Skin of body (tissue), 1 donor: ENCODE measurements at regions not wholly inside any gene's neighbourhood (a gene's known extent, or its start where the extent isn't known, plus 50 kb on each side); places are given as distances from the start of the nearest gene placed in this dataset.

ENCODE experiments used
- DNase-seq: peaks from one replicate; lab custom pipeline; 2025; lab: John Stamatoyannopoulos, UW

- DNase-seq = peak; percentile 43
Measured at GRCh38 chr18:55093295-55093694, 134.0 kb upstream of the CCDC68 start.

GRCh38 chr18:55092166-55092565 is 132.9 kb upstream of the CCDC68 start:
- no peak for DNase-seq

GRCh38 chr18:55090564-55091188 is 131.4 kb upstream of the CCDC68 start:
- no peak for DNase-seq

DNA sequence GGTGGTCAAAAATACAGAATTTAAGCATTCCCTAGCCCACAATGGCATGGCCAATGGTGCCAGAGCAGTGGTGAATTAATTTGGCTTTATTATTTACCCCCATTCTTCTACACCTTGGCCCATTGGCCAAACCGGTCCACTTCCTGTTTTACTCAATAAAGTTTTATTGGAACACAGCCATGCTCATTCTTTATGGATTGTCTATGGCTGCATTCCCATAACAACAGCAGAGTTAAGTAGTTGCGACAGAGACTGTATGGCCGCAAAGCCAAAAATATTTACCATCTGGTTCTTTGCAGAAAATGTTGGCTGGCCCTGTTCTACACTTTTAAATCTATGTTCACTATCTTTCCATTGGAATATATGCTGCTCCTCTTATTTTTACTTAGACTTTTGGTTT is 130.3 kb upstream of the CCDC68 start:
- DNase-seq = peak; percentile 38

DNA sequence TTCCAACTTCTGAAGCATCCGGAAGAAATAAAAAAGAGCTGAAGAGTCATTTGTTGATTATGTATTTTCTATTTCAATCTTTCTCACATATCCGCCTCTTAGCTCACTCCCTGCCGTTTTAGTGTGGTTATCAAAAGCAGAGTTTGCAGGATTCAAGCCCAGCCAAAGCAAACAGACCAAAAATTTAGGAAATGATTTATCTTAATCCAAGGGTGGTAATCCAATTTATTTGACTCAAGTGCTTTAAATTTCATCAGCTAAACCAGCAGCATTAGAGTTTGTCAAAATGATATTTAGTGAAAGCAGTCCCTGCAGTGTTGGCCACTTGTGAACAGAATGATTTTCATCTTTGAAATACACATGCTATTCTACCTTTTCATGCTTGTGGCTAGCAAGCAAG is 129.3 kb upstream of the CCDC68 start:
- DNase-seq = peak; percentile 47

DNA sequence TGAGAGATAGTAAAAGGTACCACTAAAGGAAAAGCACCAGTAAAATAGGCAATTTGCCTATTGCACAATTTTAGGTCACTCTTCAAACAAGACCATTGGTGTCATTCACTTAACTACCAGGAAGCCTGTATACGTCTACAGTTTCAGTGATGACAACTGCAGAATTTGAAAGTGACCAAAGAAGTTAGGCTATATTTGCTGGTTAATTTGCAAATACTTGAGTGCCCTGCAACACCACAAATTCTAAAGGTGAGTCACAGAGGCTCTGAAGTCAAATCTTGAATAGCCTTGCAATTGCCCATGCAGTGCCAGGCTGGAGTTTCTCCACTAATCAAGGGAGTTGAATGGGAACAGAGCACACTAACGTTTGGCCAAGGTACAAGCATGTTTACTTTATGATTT is 128.7 kb upstream of the CCDC68 start:
- no peak for DNase-seq

DNA sequence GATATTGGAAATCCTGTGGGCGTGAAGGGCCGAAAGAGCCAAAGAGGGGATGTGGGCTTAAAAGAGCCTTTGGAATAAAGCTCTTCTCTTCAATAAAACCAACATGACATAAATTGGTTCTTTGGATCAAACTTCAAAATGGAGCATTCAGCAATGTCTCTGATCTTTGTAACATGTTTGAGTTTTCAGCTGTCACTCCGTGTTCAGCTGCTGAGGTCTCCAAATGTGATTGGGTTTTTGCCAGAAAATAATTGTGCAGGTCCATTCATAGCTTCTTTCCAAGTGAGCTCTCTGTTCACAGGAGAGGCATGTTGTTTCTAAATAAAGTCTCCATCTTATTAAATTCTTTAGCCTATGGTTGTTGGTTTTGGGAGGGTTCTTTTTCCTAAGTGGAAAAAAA is 127.6 kb upstream of the CCDC68 start:
- DNase-seq = no peak

- no peak for DNase-seq
Measured at GRCh38 chr18:55085557-55086285, 126.5 kb upstream of the CCDC68 start.

- DNase-seq = no peak
Measured at GRCh38 chr18:55084550-55084949, 125.3 kb upstream of the CCDC68 start.

- DNase-seq = peak; percentile 18
Measured at GRCh38 chr18:55083461-55083860, 124.2 kb upstream of the CCDC68 start.

DNA sequence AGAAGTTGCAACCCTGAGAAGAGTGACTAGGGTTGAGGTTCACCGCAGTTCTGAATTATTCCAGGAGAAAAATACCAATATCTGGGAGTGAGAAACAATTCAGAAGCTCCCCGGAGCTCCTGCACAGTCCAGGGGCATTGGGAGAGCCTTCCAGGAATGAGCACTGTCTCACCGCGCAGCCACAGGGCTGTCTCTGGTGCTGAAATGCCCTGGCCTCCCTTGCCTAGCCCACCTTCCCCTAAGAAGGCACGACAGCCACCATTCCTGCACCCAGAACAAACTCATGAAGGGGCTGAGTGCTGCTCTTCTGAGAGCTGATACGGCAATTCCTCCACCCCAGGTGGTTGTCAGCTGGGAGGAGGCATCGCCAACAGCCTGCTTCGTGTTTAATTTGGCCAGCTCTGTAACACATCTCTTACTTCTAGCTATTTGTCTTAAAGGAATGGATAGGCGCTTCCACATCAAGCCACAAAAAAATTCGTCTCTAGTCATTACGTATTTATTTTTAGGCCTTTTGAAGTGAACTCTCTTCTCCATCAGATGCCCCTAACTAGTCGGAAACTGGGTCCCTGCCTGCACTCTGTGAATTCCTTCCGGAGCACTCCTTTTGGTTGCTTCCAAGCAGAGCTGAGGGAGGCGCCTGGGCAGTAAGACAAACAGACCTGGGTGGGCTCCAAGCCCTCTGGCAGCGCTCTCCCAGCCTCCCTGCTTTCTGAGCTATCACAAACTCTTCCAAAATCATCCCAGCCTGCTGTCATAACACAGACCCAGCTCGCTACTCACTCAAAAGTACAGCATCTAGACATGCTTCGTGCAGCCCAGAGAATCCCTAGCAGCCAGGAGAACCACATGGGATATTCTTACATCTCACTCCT is 120.5 kb upstream of the CCDC68 start:
- peak; percentile 59 for DNase-seq

DNA sequence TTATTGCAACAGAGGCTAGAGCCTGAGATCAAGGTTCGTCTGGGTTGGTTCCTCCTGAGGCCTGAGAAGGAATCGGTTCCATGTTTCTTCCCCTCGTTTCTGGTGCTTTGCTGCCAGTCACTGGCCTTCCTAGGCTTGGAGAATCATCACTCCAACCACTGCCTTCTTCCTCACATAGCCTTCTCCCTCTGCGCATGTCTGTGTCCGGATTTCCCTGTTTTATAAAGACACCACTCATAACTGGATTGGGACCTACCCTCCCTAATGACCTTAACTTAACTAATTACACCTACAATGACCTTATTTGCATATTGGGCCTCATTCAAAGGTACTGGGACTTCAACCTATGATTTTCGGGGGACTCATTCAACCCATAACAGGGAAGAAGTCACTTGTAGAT is 119.8 kb upstream of the CCDC68 start:
- DNase-seq = no peak

DNA sequence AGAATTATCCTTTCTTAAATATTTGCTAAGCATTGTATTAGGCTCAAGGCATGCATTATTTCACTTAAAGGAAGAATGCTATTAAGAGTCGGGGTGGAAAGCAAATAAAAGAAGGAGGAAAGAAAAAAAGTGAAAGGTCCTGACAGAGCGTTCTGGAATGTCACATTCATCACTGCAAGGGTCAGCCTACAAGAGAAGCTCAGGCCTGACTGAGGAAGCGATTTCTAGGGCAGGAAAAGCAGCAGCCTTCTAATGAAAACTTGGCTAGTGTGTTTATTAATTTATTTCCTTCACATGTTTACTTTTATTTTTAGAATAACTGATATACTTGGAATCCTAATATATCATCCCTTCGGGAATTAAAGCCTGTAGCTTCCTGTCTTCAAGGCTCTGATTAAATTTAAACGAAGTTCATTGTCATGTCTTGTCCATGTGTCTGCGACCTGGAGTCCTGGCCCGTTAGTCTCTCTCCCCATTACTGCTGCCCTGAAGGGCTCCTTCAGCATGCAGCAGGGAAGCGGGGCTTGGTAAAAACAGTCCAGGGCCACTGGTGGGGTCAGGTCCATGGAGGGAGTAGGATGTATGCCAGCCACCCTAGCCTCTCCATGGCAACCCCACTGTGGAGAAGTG is 119.2 kb upstream of the CCDC68 start:
- DNase-seq = no peak

DNA sequence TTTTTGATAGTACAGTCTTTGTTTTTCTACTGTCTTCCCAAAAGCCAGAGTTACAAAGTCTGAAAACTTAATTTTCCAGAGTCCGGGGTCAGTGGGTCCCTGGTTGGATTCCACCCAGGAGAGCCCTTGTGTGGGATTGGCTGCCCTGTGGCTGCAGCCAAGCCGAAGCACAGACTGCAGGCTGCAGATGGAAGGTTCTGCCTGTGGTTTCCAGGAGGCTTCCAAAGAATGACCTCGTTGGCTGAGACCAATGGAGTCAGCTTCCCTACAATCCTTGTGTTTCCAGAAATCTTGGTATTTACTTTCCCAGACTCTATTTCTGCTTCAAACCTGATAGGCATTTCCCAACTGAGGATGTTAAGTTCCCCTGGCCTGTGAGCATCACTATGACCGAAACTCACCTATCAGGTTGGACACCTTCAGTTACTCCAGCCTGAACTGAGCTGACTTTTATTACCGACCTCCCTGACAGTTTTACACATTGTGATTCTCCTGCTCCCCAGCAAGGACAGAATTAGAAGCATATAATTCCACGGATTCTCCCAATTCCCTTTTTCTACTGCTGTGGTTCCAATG is 117.5 kb upstream of the CCDC68 start:
- no peak for DNase-seq

- no peak for DNase-seq
Measured at GRCh38 chr18:55073834-55074233, 114.6 kb upstream of the CCDC68 start.

- DNase-seq = no peak
Measured at GRCh38 chr18:55073116-55073515, 113.9 kb upstream of the CCDC68 start.

- DNase-seq = no peak
Measured at GRCh38 chr18:55072698-55073097, 113.4 kb upstream of the CCDC68 start.

DNA sequence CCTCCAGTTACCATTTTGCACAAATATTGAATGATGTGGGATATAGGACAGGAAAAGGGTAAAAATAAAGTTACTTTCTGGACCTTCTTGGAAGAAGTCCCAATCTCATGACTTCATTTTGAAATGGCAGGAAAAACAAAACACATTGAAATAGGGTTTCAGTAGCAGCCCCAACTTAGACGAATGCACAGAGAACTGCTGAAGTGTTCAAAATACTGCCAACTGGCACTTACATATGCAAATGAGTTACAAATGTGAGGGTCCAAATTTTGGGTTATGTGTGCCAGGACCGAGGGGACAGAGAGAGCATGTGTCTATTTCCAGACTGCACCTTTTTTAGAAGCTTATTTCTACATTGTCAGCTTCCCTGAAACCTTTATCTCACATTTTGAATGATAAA is 112.9 kb upstream of the CCDC68 start:
- DNase-seq = no peak

GRCh38 chr18:55069497-55069896 is 110.2 kb upstream of the CCDC68 start:
- no peak for DNase-seq

- DNase-seq = no peak
Measured at GRCh38 chr18:55064760-55065159, 105.5 kb upstream of the CCDC68 start.

GRCh38 chr18:55064073-55064472 is 104.8 kb upstream of the CCDC68 start:
- no peak for DNase-seq
